ENCODE measurements at regions not wholly inside any gene's neighbourhood (a gene's known extent, or its start where the extent isn't known, plus 50 kb on each side); places are given as distances from the start of the nearest gene placed in this dataset.

- no peak for TF ChIP-seq EZH2phosphoT487 (IDR thresholded peaks at IDR 0.05; ENCODE audit: low read depth, severe bottlenecking, unreplicated experiment)
- TF ChIP-seq CTCF (IDR thresholded peaks at IDR 0.05; ENCODE audit: poor library complexity), result no peak
These were observed 865.1 kb upstream of the ADAMTS5 start for GRCh38 chr21:27831816-27832569.
